ENCODE measurements at regions not wholly inside any gene's neighbourhood (a gene's known extent, or its start where the extent isn't known, plus 50 kb on each side); places are given as distances from the start of the nearest gene placed in this dataset.
"Not testable (repeated sequence)": the region's sequence is repeated elsewhere in the genome, so short reads cannot be mapped to it uniquely, and the experiment has no call there.

DNA sequence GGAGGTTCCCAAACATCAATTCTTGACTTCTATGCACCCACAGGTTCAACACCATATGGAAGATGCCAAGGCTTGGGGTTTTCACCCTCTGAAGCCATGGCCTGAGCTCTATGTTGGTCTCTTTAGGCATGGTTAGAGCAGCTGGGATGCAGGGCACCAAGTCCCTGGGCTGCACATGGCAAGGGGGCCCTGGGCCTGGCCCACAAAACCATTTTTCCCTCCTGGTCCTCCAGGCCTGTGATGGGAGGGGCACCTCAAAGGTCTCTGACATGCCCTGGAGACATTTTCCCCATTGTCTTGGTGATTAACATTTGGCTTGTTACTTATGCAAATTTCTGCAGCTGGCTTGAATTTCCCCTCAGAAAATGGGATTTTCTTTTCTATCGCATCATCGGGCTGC lies 480.5 kb upstream of the IRAK1BP1 start:
- H3K79me2 ChIP-seq (ENCODE audit: control insufficient read depth, insufficient read depth, low read length); H3K27me3 ChIP-seq (ENCODE audit: control insufficient read depth in 2 of 2, insufficient read depth in 2 of 2, low read length in 2 of 2); CTCF ChIA-PET (ENCODE audit: low intra/inter-chr PET ratio); FAIRE-seq; BruUV-seq (replicated peaks); H4K20me1 ChIP-seq (replicated peaks; ENCODE audit: control insufficient read depth, insufficient read depth, low read length); intact Hi-C loops (cut with micrococcal nuclease); H3K4me2 ChIP-seq (ENCODE audit: insufficient read depth, low read length); ATAC-seq; in situ Hi-C loops (cut with MboI); H3K9ac ChIP-seq (ENCODE audit: insufficient read depth in 1 of 2, low read depth in 2 of 2, low read length in 2 of 2); H3K4me1 ChIP-seq (replicated peaks in 1 of 2; ENCODE audit: control insufficient read depth in 2 of 2, insufficient read depth in 2 of 2, low read length in 2 of 2); H3K36me3 ChIP-seq (ENCODE audit: control insufficient read depth, insufficient read depth, low read length); H3K9me1 ChIP-seq (ENCODE audit: control insufficient read depth, insufficient read depth, low read length); H3K9me3 ChIP-seq (replicated peaks; ENCODE audit: control insufficient read depth, insufficient read depth, low read depth, low read length); H3K4me3 ChIP-seq; DNase-seq (ENCODE audit: extremely low read depth in 1 of 4, low spot score in 3 of 4); H2AFZ ChIP-seq (ENCODE audit: low read depth, low read length); H3K27ac ChIP-seq (ENCODE audit: extremely low read depth, low read depth, low read length): not testable (repeated sequence)
- POLR2A ChIA-PET: interaction anchor here (0.8 kb wide), 1 partner anchor 23 kb away, joined by 4 read pairs; no protein-coding TSS in a partner anchor
- WGBS (ENCODE audit: insufficient coverage, low coverage, missing lambda C conversion rate): 0% methylated on average over 2 of the region's 2 CpGs

DNA sequence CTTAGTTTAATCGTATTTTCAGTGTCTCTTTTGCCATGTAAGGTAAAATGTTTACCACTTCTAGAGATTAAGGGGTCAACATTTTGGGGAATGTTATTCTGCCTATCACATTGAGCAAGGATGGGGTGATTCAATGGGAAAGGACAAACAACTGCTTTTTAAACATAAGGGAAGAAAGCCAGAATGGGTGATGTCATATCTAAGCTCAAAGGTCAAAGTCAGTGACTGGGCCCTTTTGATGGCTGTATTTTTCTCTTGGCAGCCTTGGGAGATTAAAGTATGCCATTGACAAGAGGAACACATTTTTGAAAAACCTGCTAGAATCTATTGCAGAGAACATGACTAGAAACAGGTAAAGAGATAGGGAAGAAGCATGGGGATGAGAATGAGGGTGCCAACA lies 477.3 kb upstream of the IRAK1BP1 start:
- H4K20me1 ChIP-seq (replicated peaks; ENCODE audit: control insufficient read depth, insufficient read depth, low read length): no peaks in the 10 kb centered on the region
- WGBS (ENCODE audit: insufficient coverage, low coverage, missing lambda C conversion rate): 0% methylated on average over 1 of the region's 1 CpG
- H3K9me1 ChIP-seq (ENCODE audit: control insufficient read depth, insufficient read depth, low read length): no peaks in the 10 kb centered on the region
- BruUV-seq (replicated peaks): no TSS peak
- peaks cover 3% of the 10 kb centered on the region; the same call in 1 of the 2 replicates for H3K9me3 ChIP-seq (replicated peaks; ENCODE audit: control insufficient read depth, insufficient read depth, low read depth, low read length)
- POLR2A ChIA-PET: no interaction called here
- H3K9ac ChIP-seq (ENCODE audit: insufficient read depth in 1 of 2, low read depth in 2 of 2, low read length in 2 of 2): no peak overlapping the region
- H3K27me3 ChIP-seq (ENCODE audit: control insufficient read depth in 2 of 2, insufficient read depth in 2 of 2, low read length in 2 of 2): no peaks in the 10 kb centered on the region
- CTCF ChIA-PET (ENCODE audit: low intra/inter-chr PET ratio): no interaction called here
- no peak overlapping the region for H3K4me2 ChIP-seq (ENCODE audit: insufficient read depth, low read length)
- ATAC-seq (no peak), DNase-seq (ENCODE audit: extremely low read depth in 1 of 4, low spot score in 3 of 4) (no peak), FAIRE-seq (no peak)
- no peaks in the 10 kb centered on the region for H3K36me3 ChIP-seq (ENCODE audit: control insufficient read depth, insufficient read depth, low read length)
- no peak overlapping the region for H2AFZ ChIP-seq (ENCODE audit: low read depth, low read length)
- no peak overlapping the region for H3K4me3 ChIP-seq
- intact Hi-C loops (cut with micrococcal nuclease): no loop called here
- H3K27ac ChIP-seq (ENCODE audit: extremely low read depth, low read depth, low read length): no peak overlapping the region
- in situ Hi-C loops (cut with MboI): no loop called here
- H3K79me2 ChIP-seq (ENCODE audit: control insufficient read depth, insufficient read depth, low read length): no peaks in the 10 kb centered on the region
- no peaks in the 10 kb centered on the region for H3K4me1 ChIP-seq (replicated peaks in 1 of 2; ENCODE audit: control insufficient read depth in 2 of 2, insufficient read depth in 2 of 2, low read length in 2 of 2)
- TF ChIP-seq, protein P1, sequence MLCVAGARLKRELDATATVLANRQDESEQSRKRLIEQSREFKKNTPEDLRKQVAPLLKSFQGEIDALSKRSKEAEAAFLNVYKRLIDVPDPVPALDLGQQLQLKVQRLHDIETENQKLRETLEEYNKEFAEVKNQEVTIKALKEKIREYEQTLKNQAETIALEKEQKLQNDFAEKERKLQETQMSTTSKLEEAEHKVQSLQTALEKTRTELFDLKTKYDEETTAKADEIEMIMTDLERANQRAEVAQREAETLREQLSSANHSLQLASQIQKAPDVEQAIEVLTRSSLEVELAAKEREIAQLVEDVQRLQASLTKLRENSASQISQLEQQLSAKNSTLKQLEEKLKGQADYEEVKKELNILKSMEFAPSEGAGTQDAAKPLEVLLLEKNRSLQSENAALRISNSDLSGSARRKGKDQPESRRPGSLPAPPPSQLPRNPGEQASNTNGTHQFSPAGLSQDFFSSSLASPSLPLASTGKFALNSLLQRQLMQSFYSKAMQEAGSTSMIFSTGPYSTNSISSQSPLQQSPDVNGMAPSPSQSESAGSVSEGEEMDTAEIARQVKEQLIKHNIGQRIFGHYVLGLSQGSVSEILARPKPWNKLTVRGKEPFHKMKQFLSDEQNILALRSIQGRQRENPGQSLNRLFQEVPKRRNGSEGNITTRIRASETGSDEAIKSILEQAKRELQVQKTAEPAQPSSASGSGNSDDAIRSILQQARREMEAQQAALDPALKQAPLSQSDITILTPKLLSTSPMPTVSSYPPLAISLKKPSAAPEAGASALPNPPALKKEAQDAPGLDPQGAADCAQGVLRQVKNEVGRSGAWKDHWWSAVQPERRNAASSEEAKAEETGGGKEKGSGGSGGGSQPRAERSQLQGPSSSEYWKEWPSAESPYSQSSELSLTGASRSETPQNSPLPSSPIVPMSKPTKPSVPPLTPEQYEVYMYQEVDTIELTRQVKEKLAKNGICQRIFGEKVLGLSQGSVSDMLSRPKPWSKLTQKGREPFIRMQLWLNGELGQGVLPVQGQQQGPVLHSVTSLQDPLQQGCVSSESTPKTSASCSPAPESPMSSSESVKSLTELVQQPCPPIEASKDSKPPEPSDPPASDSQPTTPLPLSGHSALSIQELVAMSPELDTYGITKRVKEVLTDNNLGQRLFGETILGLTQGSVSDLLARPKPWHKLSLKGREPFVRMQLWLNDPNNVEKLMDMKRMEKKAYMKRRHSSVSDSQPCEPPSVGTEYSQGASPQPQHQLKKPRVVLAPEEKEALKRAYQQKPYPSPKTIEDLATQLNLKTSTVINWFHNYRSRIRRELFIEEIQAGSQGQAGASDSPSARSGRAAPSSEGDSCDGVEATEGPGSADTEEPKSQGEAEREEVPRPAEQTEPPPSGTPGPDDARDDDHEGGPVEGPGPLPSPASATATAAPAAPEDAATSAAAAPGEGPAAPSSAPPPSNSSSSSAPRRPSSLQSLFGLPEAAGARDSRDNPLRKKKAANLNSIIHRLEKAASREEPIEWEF (CRISPR knock-in tag; IDR thresholded peaks at IDR 0.05): no peak
- TF ChIP-seq ZNF41 (CRISPR knock-in tag; conservative IDR thresholded peaks at IDR 0.05): no peak

Measured in K562 (cell line).